ENCODE measurements at regions not wholly inside any gene's neighbourhood (a gene's known extent, or its start where the extent isn't known, plus 50 kb on each side); places are given as distances from the start of the nearest gene placed in this dataset.

GRCh38 chr10:78404296-78404695 is 370.6 kb downstream of the RPS24 start:
- no peak for TF ChIP-seq CTCF (IDR thresholded peaks at IDR 0.05; ENCODE audit: insufficient read depth, missing control alignments)
- no peak for FAIRE-seq
- no peak for DNase-seq (ENCODE audit: insufficient read length, low spot score)

GRCh38 chr10:78405231-78405630 is 371.6 kb downstream of the RPS24 start:
- FAIRE-seq: no peak
- no peak for TF ChIP-seq CTCF (IDR thresholded peaks at IDR 0.05; ENCODE audit: insufficient read depth, missing control alignments)
- peak; percentile 46 for DNase-seq (ENCODE audit: insufficient read length, low spot score)

GRCh38 chr10:78405736-78406135 is 372.1 kb downstream of the RPS24 start:
- FAIRE-seq (no peak), DNase-seq (ENCODE audit: insufficient read length, low spot score) (no peak)
- no peak for TF ChIP-seq CTCF (IDR thresholded peaks at IDR 0.05; ENCODE audit: insufficient read depth, missing control alignments)

GRCh38 chr10:78406648-78407008 is 373.0 kb downstream of the RPS24 start:
- no peak for TF ChIP-seq CTCF (IDR thresholded peaks at IDR 0.05; ENCODE audit: insufficient read depth, missing control alignments)
- DNase-seq (ENCODE audit: insufficient read length, low spot score) (no peak), FAIRE-seq (no peak)

GRCh38 chr10:78407009-78407711 is 373.5 kb downstream of the RPS24 start:
- TF ChIP-seq CTCF (IDR thresholded peaks at IDR 0.05; ENCODE audit: insufficient read depth, missing control alignments): no peak
- FAIRE-seq: no peak
- DNase-seq (ENCODE audit: insufficient read length, low spot score): peak; percentile 46

GRCh38 chr10:78407966-78408365 is 374.3 kb downstream of the RPS24 start:
- DNase-seq (ENCODE audit: insufficient read length, low spot score) (no peak), FAIRE-seq (no peak)
- TF ChIP-seq CTCF (IDR thresholded peaks at IDR 0.05; ENCODE audit: insufficient read depth, missing control alignments): no peak

- no peak for DNase-seq (ENCODE audit: insufficient read length, low spot score)
- no peak for TF ChIP-seq CTCF (IDR thresholded peaks at IDR 0.05; ENCODE audit: insufficient read depth, missing control alignments)
- FAIRE-seq: no peak
Measured at GRCh38 chr10:78408671-78409472, 375.2 kb downstream of the RPS24 start.

Data from D721Med (cell line).